Activated T-cell treated with anti-CD3 and anti-CD28 coated beads, Interleukin-2, amount 50 U/mL, for 4 hours (primary cell): ENCODE measurements at regions not wholly inside any gene's neighbourhood (a gene's known extent, or its start where the extent isn't known, plus 50 kb on each side); places are given as distances from the start of the nearest gene placed in this dataset.
A peak's percentile ranks its signal among the peaks of the same experiment; 100 is the strongest.

Source experiments
- ATAC-seq, 2 donors: fragments of 200-7000 bp; cut with Tn5 transposase; one replicate each; pipeline ENCODE4 v1.10.0; 2021
- DNase-seq: peaks from one replicate; pipeline ENCODE4 v3.0.0-alpha.2; 2020
- H3K27me3 Mint-ChIP-seq: one replicate; pipeline ENCODE4 v1.8.0; 2021; ENCODE audit warnings: low read depth, mixed read lengths
- H3K36me3 Mint-ChIP-seq: one replicate; pipeline ENCODE4 v1.8.0; 2022; ENCODE audit warnings: mixed read lengths; ENCODE audit not compliant: insufficient read depth
- H3K4me1 Mint-ChIP-seq: one replicate; pipeline ENCODE4 v1.8.0; 2021; ENCODE audit warnings: low read depth, mixed read lengths
- H3K4me3 Mint-ChIP-seq: one replicate; pipeline ENCODE4 v1.8.0; 2021; ENCODE audit warnings: mild to moderate bottlenecking, moderate library complexity, mixed read lengths
- H3K9me3 Mint-ChIP-seq: one replicate; pipeline ENCODE4 v1.8.0; 2021; ENCODE audit warnings: mixed read lengths

- no peaks in the 10 kb centered on the region for H3K36me3 Mint-ChIP-seq
- no peaks in the 10 kb centered on the region for H3K9me3 Mint-ChIP-seq
- H3K27me3 Mint-ChIP-seq = no peaks in the 10 kb centered on the region
- peaks cover 21% of the 10 kb centered on the region for H3K4me1 Mint-ChIP-seq
- DNase-seq (no peak), ATAC-seq (peak; percentile 23 to 61)
- peak overlapping the region; percentile 27 for H3K4me3 Mint-ChIP-seq
Measured at GRCh38 chr15:95446854-95447253, 883.6 kb upstream of the NR2F2 start.

- H3K4me3 Mint-ChIP-seq = no peak overlapping the region
- DNase-seq = no peak
- no peaks in the 10 kb centered on the region for H3K27me3 Mint-ChIP-seq
- no peak for ATAC-seq
- H3K36me3 Mint-ChIP-seq = no peaks in the 10 kb centered on the region
- no peaks in the 10 kb centered on the region for H3K9me3 Mint-ChIP-seq
- peaks cover 21% of the 10 kb centered on the region for H3K4me1 Mint-ChIP-seq
Measured at GRCh38 chr15:95447486-95447885, 883.0 kb upstream of the NR2F2 start.

- DNase-seq (no peak), ATAC-seq (no peak)
- peaks cover 21% of the 10 kb centered on the region for H3K4me1 Mint-ChIP-seq
- H3K9me3 Mint-ChIP-seq = no peaks in the 10 kb centered on the region
- H3K4me3 Mint-ChIP-seq = no peak overlapping the region
- no peaks in the 10 kb centered on the region for H3K27me3 Mint-ChIP-seq
- no peaks in the 10 kb centered on the region for H3K36me3 Mint-ChIP-seq
Measured at GRCh38 chr15:95448531-95449229, 881.8 kb upstream of the NR2F2 start.

- H3K36me3 Mint-ChIP-seq = no peaks in the 10 kb centered on the region
- DNase-seq (no peak), ATAC-seq (no peak)
- H3K4me1 Mint-ChIP-seq = peaks cover 21% of the 10 kb centered on the region
- no peaks in the 10 kb centered on the region for H3K9me3 Mint-ChIP-seq
- H3K27me3 Mint-ChIP-seq = no peaks in the 10 kb centered on the region
- H3K4me3 Mint-ChIP-seq = no peak overlapping the region
Measured at GRCh38 chr15:95449230-95449628, 881.3 kb upstream of the NR2F2 start.

GRCh38 chr15:95450413-95450812 is 880.1 kb upstream of the NR2F2 start:
- H3K4me3 Mint-ChIP-seq = no peak overlapping the region
- no peaks in the 10 kb centered on the region for H3K27me3 Mint-ChIP-seq
- DNase-seq (no peak), ATAC-seq (no peak)
- no peaks in the 10 kb centered on the region for H3K9me3 Mint-ChIP-seq
- peaks cover 25% of the 10 kb centered on the region for H3K4me1 Mint-ChIP-seq
- no peaks in the 10 kb centered on the region for H3K36me3 Mint-ChIP-seq

- Mint-ChIP-seq H3K27me3 (no peaks in the 10 kb centered on the region), H3K36me3 (no peaks in the 10 kb centered on the region), H3K4me1 (peaks cover 27% of the 10 kb centered on the region), H3K9me3 (no peaks in the 10 kb centered on the region), H3K4me3 (no peak overlapping the region)
- DNase-seq (no peak), ATAC-seq (no peak)
Measured at GRCh38 chr15:95451938-95452337, 878.6 kb upstream of the NR2F2 start.

- Mint-ChIP-seq H3K27me3 (no peaks in the 10 kb centered on the region), H3K4me3 (no peak overlapping the region), H3K4me1 (peaks cover 20% of the 10 kb centered on the region), H3K36me3 (no peaks in the 10 kb centered on the region), H3K9me3 (no peaks in the 10 kb centered on the region)
- ATAC-seq (no peak), DNase-seq (no peak)
Measured at GRCh38 chr15:95454403-95455262, 875.9 kb upstream of the NR2F2 start.

- Mint-ChIP-seq H3K9me3 (no peaks in the 10 kb centered on the region), H3K4me1 (peaks cover 21% of the 10 kb centered on the region)
Measured at GRCh38 chr15:95457520-95457919, 873.0 kb upstream of the NR2F2 start.

GRCh38 chr15:95458721-95459120 is 871.8 kb upstream of the NR2F2 start:
- H3K36me3 Mint-ChIP-seq = no peaks in the 10 kb centered on the region
- H3K4me3 Mint-ChIP-seq = no peak overlapping the region
- H3K9me3 Mint-ChIP-seq = no peaks in the 10 kb centered on the region
- DNase-seq = no peak
- peaks cover 21% of the 10 kb centered on the region for H3K4me1 Mint-ChIP-seq
- H3K27me3 Mint-ChIP-seq = peaks cover 3% of the 10 kb centered on the region
- ATAC-seq = no peak

More at GRCh38 chr15:95457520-95457919, 873.0 kb upstream of the NR2F2 start:
- Mint-ChIP-seq H3K4me3 (no peak overlapping the region), H3K27me3 (peaks cover 3% of the 10 kb centered on the region), H3K36me3 (no peaks in the 10 kb centered on the region)
- no peak for ATAC-seq
- DNase-seq = no peak

GRCh38 chr15:95459273-95459672 is 871.2 kb upstream of the NR2F2 start:
- Mint-ChIP-seq H3K36me3 (no peaks in the 10 kb centered on the region), H3K4me1 (peaks cover 21% of the 10 kb centered on the region), H3K9me3 (no peaks in the 10 kb centered on the region), H3K27me3 (peaks cover 3% of the 10 kb centered on the region), H3K4me3 (no peak overlapping the region)
- ATAC-seq = no peak
- DNase-seq = no peak

GRCh38 chr15:95464509-95464908 is 866.0 kb upstream of the NR2F2 start:
- DNase-seq (no peak), ATAC-seq (no peak)
- Mint-ChIP-seq H3K4me1 (peaks cover 2% of the 10 kb centered on the region), H3K27me3 (peaks cover 7% of the 10 kb centered on the region), H3K36me3 (no peaks in the 10 kb centered on the region), H3K9me3 (peaks cover 4% of the 10 kb centered on the region), H3K4me3 (no peak overlapping the region)

- Mint-ChIP-seq H3K36me3 (no peaks in the 10 kb centered on the region), H3K4me1 (no peaks in the 10 kb centered on the region), H3K9me3 (peaks cover 4% of the 10 kb centered on the region), H3K27me3 (peaks cover 4% of the 10 kb centered on the region), H3K4me3 (no peak overlapping the region)
- ATAC-seq (no peak), DNase-seq (no peak)
Measured at GRCh38 chr15:95468820-95469219, 861.7 kb upstream of the NR2F2 start.

- no peaks in the 10 kb centered on the region for H3K4me1 Mint-ChIP-seq
- H3K27me3 Mint-ChIP-seq = peaks cover 4% of the 10 kb centered on the region
- no peaks in the 10 kb centered on the region for H3K36me3 Mint-ChIP-seq
- ATAC-seq (no peak), DNase-seq (no peak)
- H3K9me3 Mint-ChIP-seq = peaks cover 4% of the 10 kb centered on the region
- no peak overlapping the region for H3K4me3 Mint-ChIP-seq
Measured at GRCh38 chr15:95469496-95470000, 861.0 kb upstream of the NR2F2 start.

GRCh38 chr15:95470529-95470928 is 860.0 kb upstream of the NR2F2 start:
- H3K4me1 Mint-ChIP-seq = no peaks in the 10 kb centered on the region
- H3K27me3 Mint-ChIP-seq = peaks cover 4% of the 10 kb centered on the region
- ATAC-seq = no peak
- H3K4me3 Mint-ChIP-seq = no peak overlapping the region
- H3K36me3 Mint-ChIP-seq = no peaks in the 10 kb centered on the region
- DNase-seq = no peak
- peaks cover 4% of the 10 kb centered on the region for H3K9me3 Mint-ChIP-seq
